Natural killer cell (primary cell): ENCODE measurements at regions not wholly inside any gene's neighbourhood (a gene's known extent, or its start where the extent isn't known, plus 50 kb on each side); places are given as distances from the start of the nearest gene placed in this dataset.

ENCODE experiments used
- ATAC-seq, 3 donors: fragments of 150-1000 bp in 2 of 3; fragments of 200-7000 bp in 1 of 3; cut with Tn5 transposase; 1 replicate in 1 of 3; 2 replicates in 2 of 3; pipeline ENCODE4 v1.10.0; 2021; ENCODE audit warnings: mild to moderate bottlenecking in 2 of 3, moderate library complexity in 2 of 3
- DNase-seq, 2 donors: peaks; one replicate each; pipeline versions ENCODE4 v3.0.0 to v3.0.0-alpha.2; 2013 to 2021; ENCODE audit warnings: mixed read lengths in 1 of 2
- H3K27ac ChIP-seq: one replicate; pipeline ENCODE4 v1.5.1; 2013; ENCODE audit warnings: mild to moderate bottlenecking, low read length
- H3K27me3 ChIP-seq: one replicate; pipeline ENCODE4 v1.6.1; 2013; ENCODE audit warnings: low read length; ENCODE audit not compliant: control insufficient read depth, insufficient read depth
- H3K36me3 ChIP-seq: one replicate; pipeline ENCODE4 v1.6.1; 2013; ENCODE audit warnings: low read length; ENCODE audit not compliant: control insufficient read depth, insufficient read depth
- H3K4me1 ChIP-seq: one replicate; pipeline ENCODE4 v1.6.1; 2013; ENCODE audit warnings: low read length; ENCODE audit not compliant: control insufficient read depth, insufficient read depth
- H3K4me3 ChIP-seq: one replicate; pipeline ENCODE4 v1.5.1; 2013; ENCODE audit warnings: low read length
- H3K9me3 ChIP-seq: one replicate; pipeline ENCODE4 v1.6.1; 2013; ENCODE audit warnings: low read length; ENCODE audit not compliant: control insufficient read depth, insufficient read depth
- H3K27ac Mint-ChIP-seq, 2 donors: one replicate each; pipeline ENCODE4 v1.8.0; 2022; ENCODE audit warnings: mild to moderate bottlenecking in 2 of 2, mixed read lengths in 2 of 2, moderate library complexity in 1 of 2
- H3K27me3 Mint-ChIP-seq, 2 donors: one replicate each; pipeline ENCODE4 v1.8.0; 2022; ENCODE audit warnings: low read depth in 2 of 2, mixed read lengths in 2 of 2
- H3K36me3 Mint-ChIP-seq: one replicate; pipeline ENCODE4 v1.8.0; 2022; ENCODE audit warnings: mixed read lengths
- H3K4me1 Mint-ChIP-seq, 2 donors: one replicate each; pipeline ENCODE4 v1.8.0; 2022; ENCODE audit warnings: mixed read lengths in 2 of 2
- H3K4me3 Mint-ChIP-seq: one replicate; pipeline ENCODE4 v1.8.0; 2022; ENCODE audit warnings: mild to moderate bottlenecking, moderate library complexity, mixed read lengths
- H3K9me3 Mint-ChIP-seq, 2 donors: one replicate each; pipeline ENCODE4 v1.8.0; 2022; ENCODE audit warnings: mixed read lengths in 2 of 2
- WGBS: methylation state at CpG from one replicate; pipeline ENCODE4 v1.1.7; 2013; ENCODE audit warnings: missing lambda C conversion rate; ENCODE audit not compliant: insufficient coverage; 5-methylcytosine and 5-hydroxymethylcytosine counted together
- intact Hi-C: fragments of 100-400 bp; cut with micrococcal nuclease; formaldehyde crosslinking; loops from one replicate; pipeline ENCODE4 v1.14.2; 2022
- TF ChIP-seq, protein P1 (sequence below): fragments of 200-600 bp; IDR thresholded peaks from one replicate; pipeline ENCODE4 v1.8.0; 2022; ENCODE audit warnings: antibody characterized with exemption

GRCh38 chr2:41568648-41569047, 479.2 kb upstream of the PKDCC start:
- H3K4me1 Mint-ChIP-seq, result no peaks in the 10 kb centered on the region
- H3K9me3 ChIP-seq, result no peaks in the 10 kb centered on the region
- H3K4me1 ChIP-seq, result no peaks in the 10 kb centered on the region
- peaks cover 0 to 2% of the 10 kb centered on the region in 2 donors for H3K27me3 Mint-ChIP-seq
- ATAC-seq, result no peak
- H3K27ac ChIP-seq, result no peak overlapping the region
- no peak overlapping the region for H3K4me3 Mint-ChIP-seq
- DNase-seq, result no peak
- no peaks in the 10 kb centered on the region for H3K27me3 ChIP-seq
- TF ChIP-seq, protein P1, sequence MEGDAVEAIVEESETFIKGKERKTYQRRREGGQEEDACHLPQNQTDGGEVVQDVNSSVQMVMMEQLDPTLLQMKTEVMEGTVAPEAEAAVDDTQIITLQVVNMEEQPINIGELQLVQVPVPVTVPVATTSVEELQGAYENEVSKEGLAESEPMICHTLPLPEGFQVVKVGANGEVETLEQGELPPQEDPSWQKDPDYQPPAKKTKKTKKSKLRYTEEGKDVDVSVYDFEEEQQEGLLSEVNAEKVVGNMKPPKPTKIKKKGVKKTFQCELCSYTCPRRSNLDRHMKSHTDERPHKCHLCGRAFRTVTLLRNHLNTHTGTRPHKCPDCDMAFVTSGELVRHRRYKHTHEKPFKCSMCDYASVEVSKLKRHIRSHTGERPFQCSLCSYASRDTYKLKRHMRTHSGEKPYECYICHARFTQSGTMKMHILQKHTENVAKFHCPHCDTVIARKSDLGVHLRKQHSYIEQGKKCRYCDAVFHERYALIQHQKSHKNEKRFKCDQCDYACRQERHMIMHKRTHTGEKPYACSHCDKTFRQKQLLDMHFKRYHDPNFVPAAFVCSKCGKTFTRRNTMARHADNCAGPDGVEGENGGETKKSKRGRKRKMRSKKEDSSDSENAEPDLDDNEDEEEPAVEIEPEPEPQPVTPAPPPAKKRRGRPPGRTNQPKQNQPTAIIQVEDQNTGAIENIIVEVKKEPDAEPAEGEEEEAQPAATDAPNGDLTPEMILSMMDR, result no peak
- intact Hi-C loops, result no loop called here
- peaks cover 5% of the 10 kb centered on the region in 2 donors for H3K9me3 Mint-ChIP-seq
- no peak overlapping the region for H3K27ac Mint-ChIP-seq
- H3K36me3 Mint-ChIP-seq, result no peaks in the 10 kb centered on the region
- no CpG with 5 or more reads among the region's 1 CpG for WGBS
- no peak overlapping the region for H3K4me3 ChIP-seq
- H3K36me3 ChIP-seq, result no peaks in the 10 kb centered on the region

- H3K36me3 ChIP-seq, result no peaks in the 10 kb centered on the region
- no peaks in the 10 kb centered on the region for H3K9me3 ChIP-seq
- TF ChIP-seq, protein P1, result no peak
- peaks cover 3 to 5% of the 10 kb centered on the region in 2 donors for H3K9me3 Mint-ChIP-seq
- 83% methylated on average over 3 of the region's 3 CpGs for WGBS
- intact Hi-C loops, result no loop called here
- H3K27ac ChIP-seq, result no peak overlapping the region
- no peaks in the 10 kb centered on the region for H3K36me3 Mint-ChIP-seq
- H3K27me3 ChIP-seq, result no peaks in the 10 kb centered on the region
- H3K27me3 Mint-ChIP-seq, result peaks cover 0 to 2% of the 10 kb centered on the region in 2 donors
- H3K27ac Mint-ChIP-seq, result no peak overlapping the region
- ATAC-seq (no peak), DNase-seq (no peak)
- no peaks in the 10 kb centered on the region for H3K4me1 Mint-ChIP-seq
- H3K4me3 Mint-ChIP-seq, result no peak overlapping the region
- no peaks in the 10 kb centered on the region for H3K4me1 ChIP-seq
- no peak overlapping the region for H3K4me3 ChIP-seq
Measured at GRCh38 chr2:41572154-41572553, 475.7 kb upstream of the PKDCC start.

- TF ChIP-seq, protein P1, result no peak
- no peaks in the 10 kb centered on the region for H3K9me3 Mint-ChIP-seq
- no peaks in the 10 kb centered on the region for H3K36me3 Mint-ChIP-seq
- H3K36me3 ChIP-seq, result no peaks in the 10 kb centered on the region
- no peaks in the 10 kb centered on the region for H3K27me3 ChIP-seq
- H3K27ac ChIP-seq, result no peak overlapping the region
- no peak overlapping the region for H3K27ac Mint-ChIP-seq
- DNase-seq (no peak), ATAC-seq (no peak)
- intact Hi-C loops, result no loop called here
- no peak overlapping the region for H3K4me3 ChIP-seq
- no peaks in the 10 kb centered on the region for H3K27me3 Mint-ChIP-seq
- H3K4me1 Mint-ChIP-seq, result no peaks in the 10 kb centered on the region
- no peaks in the 10 kb centered on the region for H3K9me3 ChIP-seq
- no CpG with 5 or more reads among the region's 2 CpGs for WGBS
- H3K4me1 ChIP-seq, result no peaks in the 10 kb centered on the region
- no peak overlapping the region for H3K4me3 Mint-ChIP-seq
Measured at GRCh38 chr2:41576423-41576822, 471.4 kb upstream of the PKDCC start.

DNA sequence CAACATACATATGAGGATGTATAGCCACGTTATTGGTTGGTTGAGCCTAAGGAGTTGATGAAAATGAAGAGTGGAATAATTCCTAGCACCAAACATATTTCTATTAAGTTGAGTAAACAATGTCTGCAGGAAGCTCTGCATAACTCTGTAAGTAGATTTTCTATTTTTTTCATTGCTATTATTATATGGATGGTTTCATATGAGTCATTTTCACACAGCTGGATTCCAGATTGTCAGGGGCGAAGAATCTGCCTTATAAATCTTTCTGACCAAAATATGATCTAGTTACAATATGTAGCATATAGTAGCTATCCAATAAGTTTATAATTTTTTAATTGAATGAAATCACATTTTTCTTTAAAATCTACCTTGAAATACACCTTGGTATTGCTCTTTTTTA, 468.0 kb upstream of the PKDCC start:
- Histone ChIP-seq H3K4me3 (no peak overlapping the region), H3K9me3 (peaks cover 6% of the 10 kb centered on the region), H3K4me1 (no peaks in the 10 kb centered on the region), H3K27me3 (no peaks in the 10 kb centered on the region), H3K36me3 (no peaks in the 10 kb centered on the region), H3K27ac (no peak overlapping the region)
- H3K9me3 Mint-ChIP-seq, result peaks cover 8 to 9% of the 10 kb centered on the region in 2 donors
- H3K4me1 Mint-ChIP-seq, result no peaks in the 10 kb centered on the region
- H3K27ac Mint-ChIP-seq, result no peak overlapping the region
- ATAC-seq (no peak), DNase-seq (no peak)
- H3K4me3 Mint-ChIP-seq, result no peak overlapping the region
- no CpG with 5 or more reads among the region's 2 CpGs for WGBS
- H3K27me3 Mint-ChIP-seq, result no peaks in the 10 kb centered on the region
- intact Hi-C loops, result no loop called here
- TF ChIP-seq, protein P1, result no peak
- peaks cover 6% of the 10 kb centered on the region for H3K36me3 Mint-ChIP-seq
